A673 (cell line): ENCODE measurements at regions not wholly inside any gene's neighbourhood (a gene's known extent, or its start where the extent isn't known, plus 50 kb on each side); places are given as distances from the start of the nearest gene placed in this dataset.

ENCODE experiments used
- EZH2 ChIP-seq: fragments of 200-600 bp; sonication (generic); IDR thresholded peaks from 2 replicates; pipeline ENCODE4 v1.6.1; 2017; ENCODE audit warnings: borderline replicate concordance, low read depth, mild to moderate bottlenecking, mixed read lengths, antibody characterized with exemption, low read length; ENCODE audit not compliant: poor library complexity, severe bottlenecking
- TF ChIP-seq, protein P1 (sequence below): fragments of 300-800, 200-600 bp; sonication (generic); conservative IDR thresholded peaks from 2 replicates; pipeline ENCODE4 v1.5.1; 2017; ENCODE audit warnings: low read depth, mild to moderate bottlenecking, antibody characterized with exemption, low read length, moderate library complexity, mixed read lengths

DNA sequence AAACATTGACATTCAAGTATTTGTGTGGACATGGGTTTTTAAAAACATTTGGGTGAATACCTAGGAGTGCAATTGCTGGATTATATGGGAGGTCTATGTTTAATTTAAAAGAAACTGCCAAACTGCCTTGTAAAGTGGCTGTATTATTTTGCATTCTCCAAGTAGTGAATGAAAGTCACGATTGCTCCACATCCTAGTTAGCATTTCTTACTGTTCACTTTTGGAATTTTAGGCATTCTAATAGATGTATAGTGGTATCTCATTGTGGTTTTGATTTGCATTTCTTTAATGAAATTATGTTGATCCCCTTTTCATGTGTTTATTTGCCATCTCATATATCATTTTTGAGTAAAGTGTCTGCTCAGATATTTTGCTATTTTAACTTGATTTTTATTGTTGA, 159.5 kb downstream of the FOXG1 start:
- TF ChIP-seq, protein P1, sequence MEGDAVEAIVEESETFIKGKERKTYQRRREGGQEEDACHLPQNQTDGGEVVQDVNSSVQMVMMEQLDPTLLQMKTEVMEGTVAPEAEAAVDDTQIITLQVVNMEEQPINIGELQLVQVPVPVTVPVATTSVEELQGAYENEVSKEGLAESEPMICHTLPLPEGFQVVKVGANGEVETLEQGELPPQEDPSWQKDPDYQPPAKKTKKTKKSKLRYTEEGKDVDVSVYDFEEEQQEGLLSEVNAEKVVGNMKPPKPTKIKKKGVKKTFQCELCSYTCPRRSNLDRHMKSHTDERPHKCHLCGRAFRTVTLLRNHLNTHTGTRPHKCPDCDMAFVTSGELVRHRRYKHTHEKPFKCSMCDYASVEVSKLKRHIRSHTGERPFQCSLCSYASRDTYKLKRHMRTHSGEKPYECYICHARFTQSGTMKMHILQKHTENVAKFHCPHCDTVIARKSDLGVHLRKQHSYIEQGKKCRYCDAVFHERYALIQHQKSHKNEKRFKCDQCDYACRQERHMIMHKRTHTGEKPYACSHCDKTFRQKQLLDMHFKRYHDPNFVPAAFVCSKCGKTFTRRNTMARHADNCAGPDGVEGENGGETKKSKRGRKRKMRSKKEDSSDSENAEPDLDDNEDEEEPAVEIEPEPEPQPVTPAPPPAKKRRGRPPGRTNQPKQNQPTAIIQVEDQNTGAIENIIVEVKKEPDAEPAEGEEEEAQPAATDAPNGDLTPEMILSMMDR: no peak
- TF ChIP-seq EZH2: no peak
